ENCODE measurements at regions not wholly inside any gene's neighbourhood (a gene's known extent, or its start where the extent isn't known, plus 50 kb on each side); places are given as distances from the start of the nearest gene placed in this dataset.
A peak's percentile ranks its signal among the peaks of the same experiment; 100 is the strongest.

- Mint-ChIP-seq H3K36me3 (ENCODE audit: low read depth) (no peaks in the 10 kb centered on the region), H3K9me3 (no peaks in the 10 kb centered on the region), H3K27ac (no peak overlapping the region), H3K27me3 (ENCODE audit: insufficient read depth) (no peaks in the 10 kb centered on the region), H3K4me1 (ENCODE audit: low read depth) (no peaks in the 10 kb centered on the region; the same call in 1 of the 2 replicates), H3K4me3 (no peak overlapping the region)
- no peak for DNase-seq
- TF ChIP-seq CTCF (IDR thresholded peaks at IDR 0.05): no peak
These were observed 1125.8 kb upstream of the CNTN5 start for GRCh38 chr11:97894978-97895377.

- Mint-ChIP-seq H3K4me1 (ENCODE audit: low read depth) (no peaks in the 10 kb centered on the region; the same call in 1 of the 2 replicates), H3K27ac (no peak overlapping the region), H3K4me3 (no peak overlapping the region), H3K9me3 (no peaks in the 10 kb centered on the region), H3K36me3 (ENCODE audit: low read depth) (no peaks in the 10 kb centered on the region), H3K27me3 (ENCODE audit: insufficient read depth) (no peaks in the 10 kb centered on the region)
- no peak for TF ChIP-seq CTCF (IDR thresholded peaks at IDR 0.05)
- no peak for DNase-seq
These were observed 1125.2 kb upstream of the CNTN5 start for GRCh38 chr11:97895572-97895971.

GRCh38 chr11:97902828-97903227 is 1117.9 kb upstream of the CNTN5 start:
- H3K9me3 Mint-ChIP-seq: no peaks in the 10 kb centered on the region
- TF ChIP-seq CTCF (IDR thresholded peaks at IDR 0.05): no peak
- H3K4me3 Mint-ChIP-seq: no peak overlapping the region
- H3K27ac Mint-ChIP-seq: no peak overlapping the region
- DNase-seq: no peak
- H3K27me3 Mint-ChIP-seq (ENCODE audit: insufficient read depth): no peaks in the 10 kb centered on the region
- H3K36me3 Mint-ChIP-seq (ENCODE audit: low read depth): no peaks in the 10 kb centered on the region; the same call in 1 of the 2 replicates
- peaks cover 18% of the 10 kb centered on the region for H3K4me1 Mint-ChIP-seq (ENCODE audit: low read depth)

DNA sequence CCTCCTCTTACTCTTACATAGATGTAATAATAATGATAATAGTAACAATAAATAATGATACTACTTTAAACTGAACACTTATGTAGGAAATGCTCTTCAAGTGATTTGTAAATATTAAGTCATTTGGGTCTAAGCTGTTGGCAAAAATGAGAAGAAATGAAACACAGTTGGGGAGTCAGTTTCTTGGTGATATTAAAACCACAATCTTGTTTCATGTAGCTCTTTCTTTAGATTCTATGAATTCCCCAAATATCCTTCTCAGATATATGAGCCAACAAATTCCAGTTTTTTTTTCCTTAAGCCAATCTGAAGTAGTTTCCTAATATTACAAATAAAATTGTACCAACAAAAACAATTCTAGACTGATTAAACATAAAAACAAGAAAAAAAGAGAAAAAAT is 1115.6 kb upstream of the CNTN5 start:
- H3K27me3 Mint-ChIP-seq (ENCODE audit: insufficient read depth): no peaks in the 10 kb centered on the region
- no peaks in the 10 kb centered on the region; the same call in 1 of the 2 replicates for H3K36me3 Mint-ChIP-seq (ENCODE audit: low read depth)
- H3K4me1 Mint-ChIP-seq (ENCODE audit: low read depth): peaks cover 41% of the 10 kb centered on the region
- no peaks in the 10 kb centered on the region for H3K9me3 Mint-ChIP-seq
- no peak overlapping the region; the same call in 1 of the 2 replicates for H3K4me3 Mint-ChIP-seq
- no peak overlapping the region for H3K27ac Mint-ChIP-seq
- TF ChIP-seq CTCF (IDR thresholded peaks at IDR 0.05): no peak
- DNase-seq: no peak

DNA sequence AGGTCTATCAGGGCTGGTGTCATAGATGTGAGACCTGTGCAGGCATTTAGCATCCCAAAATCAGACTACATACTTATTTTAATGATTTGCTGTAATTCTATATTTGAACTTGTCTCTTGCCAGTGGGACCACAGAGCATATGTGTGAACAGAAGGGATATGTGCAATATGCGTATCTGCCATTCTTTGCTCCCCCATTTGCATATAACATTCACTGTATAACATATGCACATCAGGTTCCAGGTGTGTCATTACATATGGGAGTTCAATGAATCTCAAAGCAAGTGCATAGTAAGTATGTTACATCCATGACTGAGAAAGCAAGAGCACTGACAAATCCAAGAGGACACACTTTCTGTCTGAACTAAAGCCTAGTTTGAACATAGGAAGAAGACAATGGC is 1115.1 kb upstream of the CNTN5 start:
- Mint-ChIP-seq H3K4me3 (no peak overlapping the region), H3K36me3 (ENCODE audit: low read depth) (no peaks in the 10 kb centered on the region; the same call in 1 of the 2 replicates), H3K4me1 (ENCODE audit: low read depth) (peaks cover 47% of the 10 kb centered on the region), H3K27ac (no peak overlapping the region), H3K9me3 (no peaks in the 10 kb centered on the region), H3K27me3 (ENCODE audit: insufficient read depth) (no peaks in the 10 kb centered on the region)
- no peak for DNase-seq
- no peak for TF ChIP-seq CTCF (IDR thresholded peaks at IDR 0.05)

- H3K27me3 Mint-ChIP-seq (ENCODE audit: insufficient read depth): no peaks in the 10 kb centered on the region
- no peaks in the 10 kb centered on the region; the same call in 1 of the 2 replicates for H3K36me3 Mint-ChIP-seq (ENCODE audit: low read depth)
- H3K4me3 Mint-ChIP-seq: peak overlapping the region; percentile 68; the same call in 1 of the 2 replicates
- H3K9me3 Mint-ChIP-seq: no peaks in the 10 kb centered on the region
- no peak for DNase-seq
- TF ChIP-seq CTCF (IDR thresholded peaks at IDR 0.05): no peak
- peaks cover 51% of the 10 kb centered on the region for H3K4me1 Mint-ChIP-seq (ENCODE audit: low read depth)
- no peak overlapping the region for H3K27ac Mint-ChIP-seq
These were observed 1112.4 kb upstream of the CNTN5 start for GRCh38 chr11:97908354-97908753.
